ENCODE measurements at regions not wholly inside any gene's neighbourhood (a gene's known extent, or its start where the extent isn't known, plus 50 kb on each side); places are given as distances from the start of the nearest gene placed in this dataset.

DNA sequence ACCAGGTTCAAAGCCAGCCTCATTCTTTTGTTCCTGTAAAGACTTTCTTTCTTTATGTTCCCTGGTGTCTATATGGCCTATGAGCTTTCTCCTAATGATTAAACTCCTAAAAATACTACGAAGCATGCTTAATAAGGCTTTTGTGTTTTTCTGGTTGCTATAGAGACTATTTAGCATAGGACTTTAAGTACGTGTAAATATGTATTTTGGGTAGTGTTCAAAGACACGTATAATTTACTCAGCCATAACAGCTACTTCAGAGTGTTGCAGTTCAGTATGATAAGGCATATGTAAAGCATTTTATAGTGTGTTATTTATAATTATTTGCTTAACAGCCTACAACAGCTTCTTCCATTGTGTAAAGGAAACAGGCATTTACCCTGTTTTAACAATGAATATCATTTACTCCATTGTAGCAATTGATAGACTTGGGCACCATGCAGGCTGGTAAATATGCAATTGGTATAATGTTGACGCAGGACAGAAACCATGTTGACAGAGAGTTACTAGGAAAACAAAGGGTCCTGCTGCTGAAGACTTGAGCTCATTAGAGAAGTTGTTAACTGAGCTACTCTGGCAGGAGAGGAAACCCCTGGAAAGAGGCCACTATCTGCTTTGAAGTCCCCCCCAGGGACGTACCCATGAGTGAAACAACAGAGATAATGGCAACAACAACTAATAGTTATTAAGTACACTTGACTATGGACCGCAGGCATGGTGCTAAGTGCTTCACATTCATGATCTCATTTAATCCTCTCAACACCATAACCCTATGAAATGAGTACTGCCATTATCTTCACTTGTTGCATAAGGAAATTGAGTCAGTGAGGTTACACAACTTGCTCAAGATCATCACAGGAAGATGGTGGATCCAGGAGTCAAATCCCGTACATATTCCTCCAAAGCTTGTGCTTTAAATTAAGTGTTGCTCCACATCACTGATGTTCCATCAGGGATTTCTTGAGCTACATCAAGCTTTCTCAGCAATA lies 342.2 kb upstream of the DYNLRB2 start:
- ATAC-seq (peak; percentile 76), DNase-seq (peak in 2 of 4 donors; percentile 74)
- Histone ChIP-seq H3K27ac (peak overlapping the region; percentile 37 to 44), H3K4me3 (no peak overlapping the region), H3K4me1 (no peaks in the 10 kb centered on the region), H3K27me3 (no peaks in the 10 kb centered on the region), H3K9me3 (no peaks in the 10 kb centered on the region), H3K36me3 (no peaks in the 10 kb centered on the region)
- intact Hi-C loops (cut with DNase I), result no loop called here
- TF ChIP-seq, protein P1, sequence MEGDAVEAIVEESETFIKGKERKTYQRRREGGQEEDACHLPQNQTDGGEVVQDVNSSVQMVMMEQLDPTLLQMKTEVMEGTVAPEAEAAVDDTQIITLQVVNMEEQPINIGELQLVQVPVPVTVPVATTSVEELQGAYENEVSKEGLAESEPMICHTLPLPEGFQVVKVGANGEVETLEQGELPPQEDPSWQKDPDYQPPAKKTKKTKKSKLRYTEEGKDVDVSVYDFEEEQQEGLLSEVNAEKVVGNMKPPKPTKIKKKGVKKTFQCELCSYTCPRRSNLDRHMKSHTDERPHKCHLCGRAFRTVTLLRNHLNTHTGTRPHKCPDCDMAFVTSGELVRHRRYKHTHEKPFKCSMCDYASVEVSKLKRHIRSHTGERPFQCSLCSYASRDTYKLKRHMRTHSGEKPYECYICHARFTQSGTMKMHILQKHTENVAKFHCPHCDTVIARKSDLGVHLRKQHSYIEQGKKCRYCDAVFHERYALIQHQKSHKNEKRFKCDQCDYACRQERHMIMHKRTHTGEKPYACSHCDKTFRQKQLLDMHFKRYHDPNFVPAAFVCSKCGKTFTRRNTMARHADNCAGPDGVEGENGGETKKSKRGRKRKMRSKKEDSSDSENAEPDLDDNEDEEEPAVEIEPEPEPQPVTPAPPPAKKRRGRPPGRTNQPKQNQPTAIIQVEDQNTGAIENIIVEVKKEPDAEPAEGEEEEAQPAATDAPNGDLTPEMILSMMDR (IDR thresholded peaks at IDR 0.05), result no peak

DNA sequence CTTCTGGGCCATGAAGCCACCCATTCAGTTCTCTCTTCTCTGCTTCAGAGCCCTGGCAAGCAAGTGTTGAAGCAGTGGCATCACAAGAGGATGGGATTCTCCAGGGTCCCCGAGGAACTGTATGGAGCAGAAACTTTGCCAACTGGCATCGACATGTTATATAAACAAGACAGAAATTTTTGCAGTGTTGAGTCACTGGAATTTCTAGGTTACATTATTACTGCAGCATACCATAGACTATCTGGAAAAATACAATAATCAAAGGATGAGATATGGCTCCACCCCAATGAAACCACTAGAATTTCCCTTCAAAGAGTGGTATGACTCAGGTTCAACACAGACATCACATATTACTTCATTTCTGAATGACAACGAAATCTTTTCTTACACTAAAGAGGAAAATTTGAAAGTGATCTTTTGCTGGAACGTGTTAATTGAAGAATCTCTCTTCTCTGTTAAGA lies 343.0 kb upstream of the DYNLRB2 start:
- ATAC-seq, result peak; percentile 77
- DNase-seq, result peak in 2 of 4 donors; percentile 68 to 74

DNA sequence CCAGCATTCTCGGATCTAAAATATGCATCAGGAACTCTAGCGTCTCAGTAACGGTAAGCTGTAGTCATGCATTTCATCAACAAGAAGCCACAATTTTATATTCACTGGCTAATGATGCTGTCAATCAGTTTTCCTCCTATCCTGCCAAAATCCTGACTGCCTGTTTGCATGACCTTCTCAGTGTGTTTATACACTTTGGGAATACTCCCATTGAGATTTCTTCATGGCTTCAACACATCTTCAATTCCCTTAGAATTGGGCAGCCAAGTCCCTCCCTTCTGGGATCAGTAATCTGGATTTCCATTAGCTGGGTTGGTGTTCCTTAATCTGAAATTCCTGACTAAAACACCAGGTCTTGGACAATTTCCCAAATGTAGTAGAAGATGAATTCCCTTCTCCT lies 348.9 kb upstream of the DYNLRB2 start:
- H3K36me3 ChIP-seq, result no peaks in the 10 kb centered on the region
- TF ChIP-seq, protein P1 (IDR thresholded peaks at IDR 0.05), result no peak
- no peaks in the 10 kb centered on the region for H3K27me3 ChIP-seq
- DNase-seq (no peak), ATAC-seq (no peak)
- H3K4me1 ChIP-seq, result no peaks in the 10 kb centered on the region
- H3K27ac ChIP-seq, result no peak overlapping the region
- H3K9me3 ChIP-seq, result no peaks in the 10 kb centered on the region
- intact Hi-C loops (cut with DNase I), result no loop called here
- no peak overlapping the region for H3K4me3 ChIP-seq

More for the DNA sequence above, 343.0 kb upstream of the DYNLRB2 start:
- Histone ChIP-seq H3K9me3 (no peaks in the 10 kb centered on the region), H3K36me3 (no peaks in the 10 kb centered on the region), H3K4me1 (no peaks in the 10 kb centered on the region), H3K4me3 (no peak overlapping the region), H3K27me3 (no peaks in the 10 kb centered on the region), H3K27ac (peak overlapping the region; percentile 37 to 44)
- TF ChIP-seq, protein P1 (IDR thresholded peaks at IDR 0.05), result no peak
- intact Hi-C loops (cut with DNase I), result no loop called here

DNA sequence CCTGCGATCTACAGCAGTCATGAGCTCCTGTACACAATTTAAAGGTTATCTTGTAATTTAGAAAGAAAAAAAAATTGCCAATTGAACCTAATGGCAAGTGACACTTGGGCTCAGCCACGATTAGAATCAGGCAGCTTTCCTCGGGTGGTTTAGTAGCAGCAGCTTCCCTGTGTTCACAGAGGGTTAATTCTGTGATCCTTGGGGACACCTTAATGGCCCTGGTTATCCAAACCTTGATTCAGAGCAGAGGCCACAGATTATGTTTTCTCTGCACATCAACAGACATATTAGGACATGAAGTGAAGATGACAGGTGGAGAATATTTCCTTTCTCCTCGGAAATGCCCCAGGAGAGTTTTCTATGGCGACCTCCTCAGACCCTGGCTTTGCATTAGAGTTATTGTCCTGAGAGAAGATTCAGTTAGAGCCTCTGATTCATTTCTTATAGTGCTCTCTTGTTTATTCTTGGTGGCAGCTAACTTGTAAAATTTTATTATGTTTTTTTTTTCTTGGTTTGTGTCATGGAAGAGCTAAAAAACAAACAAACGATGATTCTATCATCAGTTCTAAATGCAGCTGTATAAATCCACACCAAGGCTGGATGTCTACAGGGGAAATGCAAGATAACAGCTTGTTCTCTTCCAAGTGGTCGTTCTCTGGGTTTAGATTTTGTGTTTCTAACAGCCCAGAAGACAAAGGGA lies 351.2 kb upstream of the DYNLRB2 start:
- H3K4me3 ChIP-seq, result no peak overlapping the region
- no peak for DNase-seq

More for the DNA sequence above, 351.2 kb upstream of the DYNLRB2 start:
- ATAC-seq, result no peak
- TF ChIP-seq, protein P1 (IDR thresholded peaks at IDR 0.05), result no peak
- no peaks in the 10 kb centered on the region for H3K27me3 ChIP-seq
- H3K27ac ChIP-seq, result no peak overlapping the region
- intact Hi-C loops (cut with DNase I), result no loop called here
- no peaks in the 10 kb centered on the region for H3K9me3 ChIP-seq
- no peaks in the 10 kb centered on the region for H3K36me3 ChIP-seq
- no peaks in the 10 kb centered on the region for H3K4me1 ChIP-seq

All from left lung (tissue), 4 donors.